Gastrocnemius medialis (tissue), 4 donors: ENCODE measurements at regions not wholly inside any gene's neighbourhood (a gene's known extent, or its start where the extent isn't known, plus 50 kb on each side); places are given as distances from the start of the nearest gene placed in this dataset.

Experiments
- ATAC-seq, 2 donors: fragments of 150-250 bp; one replicate each; pipeline ENCODE4 v1.9.1; 2016
- DNase-seq, 2 donors: peaks; one replicate each; pipeline ENCODE4 v3.0.0-alpha.2; 2019
- H3K27ac ChIP-seq, 4 donors: fragments of 200-600 bp; sonication (generic); 1 replicate in 1 of 4; 2 replicates in 3 of 4; pipeline ENCODE4 v1.5.1; 2016 to 2018; ENCODE audit warnings: mild to moderate bottlenecking in 2 of 4, moderate library complexity in 1 of 4
- H3K27me3 ChIP-seq, 3 donors: fragments of 200-600 bp; sonication (generic) in 2 of 3; 1 replicate in 1 of 3; 2 replicates in 2 of 3; pipeline versions ENCODE4 v1.5.1 to v1.6.0; 2016 to 2019; ENCODE audit warnings: mild to moderate bottlenecking in 1 of 3, moderate library complexity in 1 of 3
- H3K36me3 ChIP-seq, 2 donors: fragments of 200-600 bp; sonication (generic) in 1 of 2; one replicate each; pipeline ENCODE4 v1.5.1; 2017 to 2018
- H3K4me1 ChIP-seq, 2 donors: fragments of 200-600 bp; sonication (generic) in 1 of 2; one replicate each; pipeline ENCODE4 v1.5.1; 2016 to 2017; ENCODE audit warnings: mild to moderate bottlenecking in 2 of 2
- H3K4me3 ChIP-seq, 4 donors: fragments of 200-600 bp; sonication (generic) in 3 of 4; 1 replicate in 1 of 4; 2 replicates in 3 of 4; pipeline ENCODE4 v1.5.1; 2016 to 2019; ENCODE audit warnings: mild to moderate bottlenecking in 2 of 4
- H3K9me3 ChIP-seq, 3 donors: fragments of 200-600 bp; sonication (generic) in 2 of 3; 1 replicate in 1 of 3; 2 replicates in 2 of 3; pipeline ENCODE4 v1.5.1; 2016 to 2019
- POLR2A ChIP-seq, 2 donors: fragments of 450-650 bp; IDR thresholded peaks; one replicate each; pipeline ENCODE4 v1.6.1; 2017; ENCODE audit warnings: antibody characterized with exemption in 2 of 2, mild to moderate bottlenecking in 2 of 2, moderate library complexity in 2 of 2
- in situ Hi-C, 4 donors: fragments of 200-750 bp; cut with MboI; loops; one replicate each; pipeline versions ENCODE4 v1.15.0 to v1.8.0; 2017; ENCODE audit warnings: low sequenced_read_pairs in 4 of 4
- intact Hi-C: fragments of 100-400 bp; cut with DNase I; formaldehyde crosslinking; loops from one replicate; pipeline ENCODE4 v1.15.1; 2023; ENCODE audit warnings: low total_unique reads
- TF ChIP-seq, protein P1 (sequence below), 5 experiments: fragments of 450-650 bp in 3 of 5; fragments of 200-600 bp in 2 of 5; sonication (generic) in 2 of 5; IDR thresholded peaks in 4 of 5; conservative IDR thresholded peaks in 1 of 5; 1 replicate in 4 of 5; 2 replicates in 1 of 5; pipeline ENCODE4 v1.5.1; 2016 to 2019; ENCODE audit warnings: antibody characterized with exemption in 5 of 5, mild to moderate bottlenecking in 3 of 5, moderate library complexity in 3 of 5

GRCh38 chr2:45269149-45269793 is 260.0 kb upstream of the SIX2 start:
- Histone ChIP-seq H3K27me3 (no peaks in the 10 kb centered on the region), H3K9me3 (no peaks in the 10 kb centered on the region), H3K4me1 (peaks cover 6 to 7% of the 10 kb centered on the region in 2 donors), H3K4me3 (no peak overlapping the region), H3K27ac (no peak overlapping the region), H3K36me3 (no peaks in the 10 kb centered on the region)
- no peak for DNase-seq
- TF ChIP-seq POLR2A (IDR thresholded peaks at IDR 0.05), result no peak
- TF ChIP-seq, protein P1, sequence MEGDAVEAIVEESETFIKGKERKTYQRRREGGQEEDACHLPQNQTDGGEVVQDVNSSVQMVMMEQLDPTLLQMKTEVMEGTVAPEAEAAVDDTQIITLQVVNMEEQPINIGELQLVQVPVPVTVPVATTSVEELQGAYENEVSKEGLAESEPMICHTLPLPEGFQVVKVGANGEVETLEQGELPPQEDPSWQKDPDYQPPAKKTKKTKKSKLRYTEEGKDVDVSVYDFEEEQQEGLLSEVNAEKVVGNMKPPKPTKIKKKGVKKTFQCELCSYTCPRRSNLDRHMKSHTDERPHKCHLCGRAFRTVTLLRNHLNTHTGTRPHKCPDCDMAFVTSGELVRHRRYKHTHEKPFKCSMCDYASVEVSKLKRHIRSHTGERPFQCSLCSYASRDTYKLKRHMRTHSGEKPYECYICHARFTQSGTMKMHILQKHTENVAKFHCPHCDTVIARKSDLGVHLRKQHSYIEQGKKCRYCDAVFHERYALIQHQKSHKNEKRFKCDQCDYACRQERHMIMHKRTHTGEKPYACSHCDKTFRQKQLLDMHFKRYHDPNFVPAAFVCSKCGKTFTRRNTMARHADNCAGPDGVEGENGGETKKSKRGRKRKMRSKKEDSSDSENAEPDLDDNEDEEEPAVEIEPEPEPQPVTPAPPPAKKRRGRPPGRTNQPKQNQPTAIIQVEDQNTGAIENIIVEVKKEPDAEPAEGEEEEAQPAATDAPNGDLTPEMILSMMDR (IDR thresholded peaks at IDR 0.05 in 4 of 5, conservative IDR thresholded peaks at IDR 0.05 in 1 of 5), result no peak
- in situ Hi-C loops, result no loop called here
- no peak for ATAC-seq
- intact Hi-C loops, result no loop called here

DNA sequence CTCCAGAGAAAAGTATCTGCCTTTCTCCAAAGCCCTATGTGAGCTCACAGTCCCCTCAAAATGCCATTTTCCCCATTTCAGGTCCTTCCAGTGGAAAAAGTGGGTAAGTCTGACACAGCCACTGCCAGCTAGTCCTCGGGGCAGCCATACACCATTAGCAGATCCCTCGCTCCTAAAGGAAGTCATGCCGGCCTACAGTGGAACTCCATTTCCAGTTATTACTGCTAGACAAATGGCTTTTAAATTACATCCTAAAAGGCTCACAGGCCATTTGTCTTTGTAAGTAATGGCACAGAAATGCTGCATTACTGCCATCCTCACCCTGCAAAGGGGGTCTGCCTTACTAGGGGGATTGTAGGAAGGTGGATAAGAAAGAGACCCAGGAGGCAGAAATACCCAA is 259.4 kb upstream of the SIX2 start:
- TF ChIP-seq, protein P1 (IDR thresholded peaks at IDR 0.05 in 4 of 5, conservative IDR thresholded peaks at IDR 0.05 in 1 of 5), result no peak
- TF ChIP-seq POLR2A (IDR thresholded peaks at IDR 0.05), result no peak
- ATAC-seq (no peak), DNase-seq (no peak)
- Histone ChIP-seq H3K27me3 (no peaks in the 10 kb centered on the region), H3K36me3 (no peaks in the 10 kb centered on the region), H3K4me1 (peaks cover 6 to 7% of the 10 kb centered on the region in 2 donors), H3K9me3 (no peaks in the 10 kb centered on the region), H3K4me3 (no peak overlapping the region), H3K27ac (no peak overlapping the region)
- intact Hi-C loops, result no loop called here
- in situ Hi-C loops, result no loop called here

DNA sequence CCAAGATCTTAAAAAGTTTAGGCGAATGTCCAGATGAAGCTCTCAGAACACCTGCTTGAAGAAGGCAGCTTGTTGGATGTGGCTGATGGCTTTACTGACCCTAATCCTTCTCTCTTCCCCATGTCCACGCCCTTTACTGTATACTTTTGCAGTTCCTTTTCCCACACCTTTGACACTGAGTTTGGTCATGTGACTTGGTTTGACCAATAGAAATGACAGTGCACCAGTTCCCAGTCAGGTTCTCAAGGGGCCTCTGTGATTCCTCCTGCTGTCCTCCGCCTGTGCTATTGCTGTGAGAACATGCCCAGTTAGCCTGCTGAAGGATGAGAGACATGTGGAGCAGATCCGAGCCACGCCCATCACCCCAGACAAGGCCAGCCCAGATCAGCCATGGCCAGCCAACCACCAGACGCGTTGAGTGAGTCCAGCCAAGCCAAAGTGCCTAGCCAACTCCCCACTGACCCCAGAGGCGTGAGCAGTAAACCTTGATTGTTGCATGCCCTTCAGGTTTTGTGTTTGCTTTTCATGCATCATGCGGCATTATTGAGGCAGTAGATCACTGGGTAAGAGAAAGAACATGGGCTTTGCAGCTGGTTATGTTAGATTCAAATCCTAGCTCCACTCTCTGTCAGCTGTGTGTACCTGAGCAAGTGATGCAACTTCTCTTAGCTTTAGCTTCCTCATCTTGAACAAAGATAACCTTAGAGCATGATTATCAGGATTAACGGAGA is 258.0 kb upstream of the SIX2 start:
- in situ Hi-C loops (no loop called here), intact Hi-C loops (no loop called here)
- Histone ChIP-seq H3K36me3 (no peaks in the 10 kb centered on the region), H3K4me3 (no peak overlapping the region), H3K4me1 (peaks cover 6 to 7% of the 10 kb centered on the region in 2 donors), H3K27me3 (no peaks in the 10 kb centered on the region), H3K27ac (no peak overlapping the region), H3K9me3 (no peaks in the 10 kb centered on the region)
- TF ChIP-seq POLR2A (IDR thresholded peaks at IDR 0.05), result no peak
- TF ChIP-seq, protein P1 (IDR thresholded peaks at IDR 0.05 in 4 of 5, conservative IDR thresholded peaks at IDR 0.05 in 1 of 5), result no peak
- DNase-seq (no peak), ATAC-seq (no peak)

DNA sequence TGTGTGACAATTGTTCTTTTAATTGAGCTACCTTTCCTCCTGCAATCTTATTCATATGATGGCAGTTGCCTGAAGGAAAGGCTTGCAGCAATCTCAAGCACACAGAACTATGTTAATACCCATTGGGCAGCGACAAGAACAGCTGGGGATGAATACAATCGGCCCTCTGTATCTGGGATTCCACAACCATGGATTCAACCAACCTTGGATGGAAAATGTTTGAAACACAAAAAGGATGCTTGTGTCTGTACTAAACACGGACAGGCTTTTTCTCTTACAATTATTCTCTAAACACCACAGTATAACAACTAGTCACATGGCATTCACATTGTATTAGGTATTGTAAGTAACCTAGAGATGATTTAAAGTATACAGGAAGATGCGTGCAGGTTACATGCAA is 256.1 kb upstream of the SIX2 start:
- intact Hi-C loops, result no loop called here
- no peak for ATAC-seq
- no peak for DNase-seq
- in situ Hi-C loops, result no loop called here
- Histone ChIP-seq H3K27me3 (no peaks in the 10 kb centered on the region), H3K4me1 (peaks cover 6 to 7% of the 10 kb centered on the region in 2 donors), H3K27ac (no peak overlapping the region), H3K9me3 (no peaks in the 10 kb centered on the region), H3K4me3 (no peak overlapping the region), H3K36me3 (no peaks in the 10 kb centered on the region)
- no peak for TF ChIP-seq POLR2A (IDR thresholded peaks at IDR 0.05)
- TF ChIP-seq, protein P1 (IDR thresholded peaks at IDR 0.05 in 4 of 5, conservative IDR thresholded peaks at IDR 0.05 in 1 of 5), result no peak
